Hepatocyte (in vitro differentiated cells): ENCODE measurements at regions not wholly inside any gene's neighbourhood (a gene's known extent, or its start where the extent isn't known, plus 50 kb on each side); places are given as distances from the start of the nearest gene placed in this dataset.

Source experiments
- DNase-seq: peaks from one replicate; pipeline ENCODE4 v3.0.0-alpha.2; 2016; ENCODE audit warnings: low spot score
- H2AFZ ChIP-seq: fragments of 200-600 bp; sonication (generic); 2 replicates; pipeline ENCODE4 v1.6.0; 2016; ENCODE audit warnings: antibody characterized with exemption, mild to moderate bottlenecking
- H3K27ac ChIP-seq: fragments of 200-600 bp; sonication (generic); 2 replicates; pipeline ENCODE4 v1.5.1; 2016; ENCODE audit warnings: mild to moderate bottlenecking
- H3K27me3 ChIP-seq: fragments of 200-600 bp; sonication (generic); 2 replicates; pipeline ENCODE4 v1.6.1; 2016
- H3K36me3 ChIP-seq: fragments of 200-600 bp; sonication (generic); replicated peaks from 2 replicates; pipeline ENCODE4 v1.5.1; 2016; ENCODE audit warnings: low read depth; ENCODE audit not compliant: insufficient read depth
- H3K4me1 ChIP-seq: fragments of 200-600 bp; sonication (generic); 2 replicates; pipeline ENCODE4 v1.5.1; 2016; ENCODE audit warnings: mild to moderate bottlenecking, moderate library complexity; ENCODE audit not compliant: insufficient read depth
- H3K4me2 ChIP-seq: fragments of 200-600 bp; sonication (generic); 2 replicates; pipeline ENCODE4 v1.6.0; 2016
- H3K4me3 ChIP-seq: fragments of 200-600 bp; sonication (generic); 2 replicates; pipeline ENCODE4 v1.5.1; 2016; ENCODE audit warnings: mild to moderate bottlenecking
- H3K79me2 ChIP-seq: fragments of 200-600 bp; sonication (generic); 2 replicates; pipeline ENCODE4 v1.6.0; 2017; ENCODE audit warnings: mild to moderate bottlenecking
- H3K9me2 ChIP-seq: fragments of 200-600 bp; sonication (generic); replicated peaks from 2 replicates; pipeline ENCODE4 v1.6.0; 2017; ENCODE audit warnings: mild to moderate bottlenecking; ENCODE audit not compliant: insufficient read depth
- H3K9me3 ChIP-seq: fragments of 200-600 bp; sonication (generic); 2 replicates; pipeline ENCODE4 v1.5.1; 2016; ENCODE audit warnings: low read depth, mild to moderate bottlenecking
- H4K20me1 ChIP-seq: fragments of 200-600 bp; sonication (generic); 2 replicates; pipeline ENCODE4 v1.6.0; 2016; ENCODE audit warnings: mild to moderate bottlenecking; ENCODE audit not compliant: insufficient read depth, poor library complexity, severe bottlenecking
- EZH2 ChIP-seq: fragments of 200-600 bp; sonication (generic); IDR thresholded peaks from 2 replicates; pipeline ENCODE4 v1.6.1; 2016; ENCODE audit warnings: antibody characterized with exemption, mild to moderate bottlenecking, borderline replicate concordance
- EZH2phosphoT487 ChIP-seq: fragments of 200-600 bp; sonication (generic); IDR thresholded peaks from one replicate; pipeline ENCODE4 v1.6.1; 2018; ENCODE audit warnings: antibody characterized with exemption, mild to moderate bottlenecking, low read depth, moderate library complexity; ENCODE audit not compliant: unreplicated experiment, severe bottlenecking
- WGBS: methylation state at CpG from one replicate; pipeline ENCODE4 v1.1.6; 2016; ENCODE audit warnings: low lambda C conversion rate; ENCODE audit errors: missing lambda C conversion rate; 5-methylcytosine and 5-hydroxymethylcytosine counted together
- TF ChIP-seq, protein P1 (sequence below): fragments of 200-600 bp; sonication (generic); IDR thresholded peaks from 2 replicates; pipeline ENCODE4 v1.5.1; 2016; ENCODE audit warnings: antibody characterized with exemption, mild to moderate bottlenecking; ENCODE audit not compliant: poor library complexity

DNA sequence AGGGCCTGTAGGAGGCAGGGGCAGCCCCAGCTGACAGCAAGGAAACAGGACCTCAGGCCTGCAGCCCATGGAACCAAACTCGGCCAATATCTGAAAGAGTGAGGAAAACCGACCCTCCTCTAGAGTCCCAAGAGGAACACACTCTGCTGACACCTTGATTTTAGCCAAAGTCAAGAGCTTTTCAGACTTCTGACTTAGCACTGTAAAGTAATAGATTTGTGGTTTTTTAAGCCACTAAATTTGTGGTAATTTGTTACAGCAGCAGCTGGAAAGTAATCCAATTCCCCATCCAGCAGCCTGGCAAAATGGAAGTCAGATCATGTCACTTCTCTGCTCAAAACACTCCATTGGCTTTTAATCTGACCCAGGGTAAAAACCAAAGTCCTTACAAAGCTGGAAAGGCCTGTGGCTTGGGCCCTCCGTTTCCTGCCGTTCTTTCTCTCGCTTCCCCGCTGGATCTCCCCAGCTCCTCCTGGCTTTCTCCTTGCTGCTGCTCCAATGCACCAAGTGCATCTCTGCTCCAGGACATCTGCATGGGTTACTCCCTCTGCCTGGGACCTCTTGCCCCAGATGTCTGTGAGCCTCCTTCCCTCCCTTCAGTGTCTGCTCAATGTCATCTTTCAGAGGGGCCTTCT, 79.0 kb downstream of the C5orf15 start:
- WGBS: 95% methylated on average over 6 of the region's 6 CpGs

DNA sequence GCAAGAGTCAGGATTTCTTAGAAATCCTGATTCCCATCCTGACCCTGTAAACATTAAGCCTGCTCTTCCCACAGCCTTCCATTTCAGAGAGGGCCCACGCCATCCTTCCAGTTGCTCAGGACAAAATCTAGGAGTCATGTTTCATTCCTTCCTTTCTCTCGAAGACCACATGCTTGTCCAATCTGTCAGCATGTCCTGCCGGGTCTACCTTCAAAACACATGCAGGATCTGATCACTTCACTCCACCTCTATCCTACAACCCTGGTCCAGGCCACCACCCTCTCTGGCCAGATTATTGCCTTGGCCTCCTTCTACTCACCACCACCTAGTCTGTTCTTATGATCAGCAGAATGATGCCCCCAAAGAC, 79.8 kb downstream of the C5orf15 start:
- no peaks in the 10 kb centered on the region for H4K20me1 ChIP-seq
- H3K9me3 ChIP-seq: no peaks in the 10 kb centered on the region
- TF ChIP-seq, protein P1, sequence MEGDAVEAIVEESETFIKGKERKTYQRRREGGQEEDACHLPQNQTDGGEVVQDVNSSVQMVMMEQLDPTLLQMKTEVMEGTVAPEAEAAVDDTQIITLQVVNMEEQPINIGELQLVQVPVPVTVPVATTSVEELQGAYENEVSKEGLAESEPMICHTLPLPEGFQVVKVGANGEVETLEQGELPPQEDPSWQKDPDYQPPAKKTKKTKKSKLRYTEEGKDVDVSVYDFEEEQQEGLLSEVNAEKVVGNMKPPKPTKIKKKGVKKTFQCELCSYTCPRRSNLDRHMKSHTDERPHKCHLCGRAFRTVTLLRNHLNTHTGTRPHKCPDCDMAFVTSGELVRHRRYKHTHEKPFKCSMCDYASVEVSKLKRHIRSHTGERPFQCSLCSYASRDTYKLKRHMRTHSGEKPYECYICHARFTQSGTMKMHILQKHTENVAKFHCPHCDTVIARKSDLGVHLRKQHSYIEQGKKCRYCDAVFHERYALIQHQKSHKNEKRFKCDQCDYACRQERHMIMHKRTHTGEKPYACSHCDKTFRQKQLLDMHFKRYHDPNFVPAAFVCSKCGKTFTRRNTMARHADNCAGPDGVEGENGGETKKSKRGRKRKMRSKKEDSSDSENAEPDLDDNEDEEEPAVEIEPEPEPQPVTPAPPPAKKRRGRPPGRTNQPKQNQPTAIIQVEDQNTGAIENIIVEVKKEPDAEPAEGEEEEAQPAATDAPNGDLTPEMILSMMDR: no peak
- TF ChIP-seq EZH2 (no peak), EZH2phosphoT487 (no peak)
- H3K4me2 ChIP-seq: no peak overlapping the region
- no peaks in the 10 kb centered on the region for H3K27me3 ChIP-seq
- H3K9me2 ChIP-seq: no peaks in the 10 kb centered on the region
- WGBS: 85% methylated on average over 3 of the region's 3 CpGs
- no peaks in the 10 kb centered on the region for H3K36me3 ChIP-seq
- H3K4me1 ChIP-seq: peaks cover 10% of the 10 kb centered on the region
- H3K79me2 ChIP-seq: no peaks in the 10 kb centered on the region
- no peak overlapping the region for H3K27ac ChIP-seq
- DNase-seq: no peak
- no peak overlapping the region for H3K4me3 ChIP-seq
- no peak overlapping the region for H2AFZ ChIP-seq

More for the DNA sequence above, 79.0 kb downstream of the C5orf15 start:
- H4K20me1 ChIP-seq: no peaks in the 10 kb centered on the region
- H3K79me2 ChIP-seq: no peaks in the 10 kb centered on the region
- H3K4me3 ChIP-seq: no peak overlapping the region
- TF ChIP-seq, protein P1: no peak
- TF ChIP-seq EZH2 (no peak), EZH2phosphoT487 (no peak)
- H3K27ac ChIP-seq: no peak overlapping the region
- H3K36me3 ChIP-seq: no peaks in the 10 kb centered on the region
- H3K9me2 ChIP-seq: no peaks in the 10 kb centered on the region
- H3K9me3 ChIP-seq: no peaks in the 10 kb centered on the region
- no peak for DNase-seq
- no peak overlapping the region for H2AFZ ChIP-seq
- no peak overlapping the region for H3K4me2 ChIP-seq
- peaks cover 9% of the 10 kb centered on the region for H3K4me1 ChIP-seq
- H3K27me3 ChIP-seq: no peaks in the 10 kb centered on the region

DNA sequence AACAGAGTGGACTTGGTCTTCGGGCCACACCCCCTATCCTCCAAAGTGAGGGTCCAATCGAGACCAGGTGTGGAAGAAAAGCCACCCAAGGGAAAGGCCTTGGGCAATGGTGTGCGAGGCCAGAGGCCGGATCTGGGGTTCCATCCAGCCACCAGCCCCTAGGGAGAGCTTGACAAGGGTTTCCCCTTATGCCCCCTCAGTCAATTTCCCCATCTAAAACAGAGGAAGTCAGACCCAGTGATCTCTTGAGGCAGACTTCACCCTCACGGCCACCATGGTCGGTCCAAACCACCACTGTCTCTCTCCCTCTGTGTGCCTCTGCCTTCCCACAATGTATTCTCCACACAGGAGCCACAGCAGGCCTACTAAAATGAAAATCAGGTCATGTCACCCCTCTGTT, 82.9 kb downstream of the C5orf15 start:
- 94% methylated on average over 4 of the region's 6 CpGs for WGBS
- no peaks in the 10 kb centered on the region for H3K9me2 ChIP-seq
- H3K4me2 ChIP-seq: no peak overlapping the region

More for the DNA sequence above, 82.9 kb downstream of the C5orf15 start:
- Histone ChIP-seq H3K36me3 (no peaks in the 10 kb centered on the region), H3K27me3 (no peaks in the 10 kb centered on the region), H3K4me1 (peaks cover 10% of the 10 kb centered on the region), H3K9me3 (no peaks in the 10 kb centered on the region), H3K4me3 (no peak overlapping the region), H3K79me2 (no peaks in the 10 kb centered on the region), H4K20me1 (no peaks in the 10 kb centered on the region), H3K27ac (peak overlapping the region; percentile 65), H2AFZ (no peak overlapping the region)
- TF ChIP-seq, protein P1: no peak
- TF ChIP-seq EZH2: no peak
- TF ChIP-seq EZH2phosphoT487: no peak
- no peak for DNase-seq
